ENCODE measurements at regions not wholly inside any gene's neighbourhood (a gene's known extent, or its start where the extent isn't known, plus 50 kb on each side); places are given as distances from the start of the nearest gene placed in this dataset.

DNA sequence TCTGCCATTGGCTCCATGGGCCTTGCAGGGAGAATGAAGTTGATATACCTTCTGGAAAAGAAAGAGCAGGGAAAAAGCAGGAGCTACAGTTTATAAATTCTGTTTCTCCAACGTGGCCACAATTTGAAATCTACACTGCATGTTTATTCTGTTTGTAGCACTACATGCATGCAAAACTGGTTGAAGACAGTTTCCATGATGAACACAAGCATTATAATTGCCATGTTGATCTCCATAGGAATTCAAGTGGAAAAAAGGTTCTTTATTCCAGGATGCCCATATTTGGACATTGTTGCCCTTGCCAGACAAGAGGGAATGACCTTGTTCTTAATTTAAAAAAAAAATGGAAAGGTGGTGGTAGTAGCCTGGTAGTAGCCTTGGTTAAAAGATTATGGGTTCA is 69.2 kb upstream of the PALM2AKAP2 start:
- intact Hi-C loops (cut with DNase I) = no loop called here
- Histone ChIP-seq H3K27ac (no peak overlapping the region), H3K4me1 (peaks cover 0 to 43% (median 21%) of the 10 kb centered on the region in 12 donors), H3K36me3 (no peaks in the 10 kb centered on the region), H3K27me3 (no peaks in the 10 kb centered on the region), H3K4me3 (no peak overlapping the region), H3K9me3 (no peaks in the 10 kb centered on the region)
- TF ChIP-seq POLR2A (IDR thresholded peaks at IDR 0.05) (no peak), CTCF (IDR thresholded peaks at IDR 0.05) (no peak)
- ATAC-seq = no peak
- no peak for DNase-seq
- WGBS, 4 donors = 57 to 87% (median 71%) methylated on average over 1 of the region's 1 CpG

- Histone ChIP-seq H3K4me1 (peaks cover 0 to 9% (median 0%) of the 10 kb centered on the region in 12 donors), H3K36me3 (no peaks in the 10 kb centered on the region), H3K27me3 (no peaks in the 10 kb centered on the region), H3K27ac (no peak overlapping the region), H3K4me3 (no peak overlapping the region), H3K9me3 (no peaks in the 10 kb centered on the region)
- TF ChIP-seq CTCF (IDR thresholded peaks at IDR 0.05) (no peak), POLR2A (IDR thresholded peaks at IDR 0.05) (no peak)
- DNase-seq (no peak), ATAC-seq (no peak)
- intact Hi-C loops (cut with DNase I) = no loop called here
- WGBS, 4 donors = 42 to 47% (median 44%) methylated on average over 6 of the region's 6 CpGs
Observed at GRCh38 chr9:109715344-109715743, 64.7 kb upstream of the PALM2AKAP2 start.

- TF ChIP-seq POLR2A (IDR thresholded peaks at IDR 0.05) (no peak), CTCF (IDR thresholded peaks at IDR 0.05) (no peak)
- Histone ChIP-seq H3K27ac (no peak overlapping the region), H3K9me3 (no peaks in the 10 kb centered on the region), H3K36me3 (no peaks in the 10 kb centered on the region), H3K27me3 (no peaks in the 10 kb centered on the region), H3K4me3 (no peak overlapping the region), H3K4me1 (peaks cover 0 to 5% (median 0%) of the 10 kb centered on the region in 12 donors)
- DNase-seq (no peak), ATAC-seq (no peak)
- 90 to 96% (median 91%) methylated on average over 1 of the region's 1 CpG for WGBS, 4 donors
- intact Hi-C loops (cut with DNase I) = no loop called here
Observed at GRCh38 chr9:109716631-109717030, 63.4 kb upstream of the PALM2AKAP2 start.

- ATAC-seq = no peak
- intact Hi-C loops (cut with DNase I) = no loop called here
- 29 to 73% (median 66%) methylated on average over 2 of the region's 2 CpGs for WGBS, 4 donors
Observed at GRCh38 chr9:109717342-109717741, 62.7 kb upstream of the PALM2AKAP2 start.

More at GRCh38 chr9:109717342-109717741, 62.7 kb upstream of the PALM2AKAP2 start:
- DNase-seq = no peak
- TF ChIP-seq POLR2A (IDR thresholded peaks at IDR 0.05) = no peak
- no peak for TF ChIP-seq CTCF (IDR thresholded peaks at IDR 0.05)
- Histone ChIP-seq H3K36me3 (no peaks in the 10 kb centered on the region), H3K4me1 (peaks cover 0 to 5% (median 0%) of the 10 kb centered on the region in 12 donors), H3K9me3 (no peaks in the 10 kb centered on the region), H3K27me3 (no peaks in the 10 kb centered on the region), H3K4me3 (no peak overlapping the region), H3K27ac (no peak overlapping the region)

Measured in heart left ventricle (tissue), 16 donors.